A549 (cell line): ENCODE measurements at regions not wholly inside any gene's neighbourhood (a gene's known extent, or its start where the extent isn't known, plus 50 kb on each side); places are given as distances from the start of the nearest gene placed in this dataset.

Experiments
- ATAC-seq, 2 experiments: fragments of 200-7000 bp in 1 of 2; fragments of >200 bp in 1 of 2; cut with Nextera tagmentation in 1 of 2; cut with Tn5 transposase in 1 of 2; 3 replicates each; pipeline versions ENCODE4 v1.8.0 to v1.9.1; 2018 to 2020; ENCODE audit warnings: mild to moderate bottlenecking in 1 of 2, moderate library complexity in 1 of 2
- CTCF ChIA-PET: fragments of 300-600 bp; sonication (Branson Sonifier 250); formaldehyde crosslinking; extraction: SDS; loops from one replicate; lab custom pipeline; 2021; ENCODE audit warnings: antibody characterized with exemption, inconsistent platforms; lab: Yijun Ruan, JAX
- POLR2A ChIA-PET: fragments of 350-600 bp; formaldehyde crosslinking; extraction: SDS; loops from one replicate; lab custom pipeline; 2021; ENCODE audit warnings: antibody characterized with exemption, inconsistent platforms; lab: Yijun Ruan, JAX
- DNase-seq, 2 experiments: peaks; one replicate each; pipeline versions ENCODE4 v3.0.0 to v3.0.0-alpha.2; 2011 to 2016; ENCODE audit warnings: low read depth in 1 of 2, low spot score in 1 of 2
- FAIRE-seq: peaks from 2 replicates; lab custom pipeline; 2011; peaks lifted over from hg19 to GRCh38; lab: Jason Lieb, UNC
- H3K27ac ChIP-seq, 2 experiments: fragments of >200 bp; sonication (Bioruptor Twin); formaldehyde crosslinking; 3 replicates each; pipeline ENCODE4 v1.5.1; 2016 to 2017
- H3K4me1 ChIP-seq: fragments of >200 bp; sonication (Bioruptor Twin); formaldehyde crosslinking; 3 replicates; pipeline ENCODE4 v1.6.1; 2016
- H3K4me2 ChIP-seq: fragments of >200 bp; sonication (Bioruptor Twin); formaldehyde crosslinking; 3 replicates; pipeline ENCODE4 v1.6.1; 2016
- H3K4me3 ChIP-seq: fragments of >200 bp; sonication (Bioruptor Twin); formaldehyde crosslinking; 3 replicates; pipeline ENCODE4 v1.5.1; 2016
- H3K9me3 ChIP-seq: fragments of >200 bp; sonication (Bioruptor Twin); formaldehyde crosslinking; 3 replicates; pipeline ENCODE4 v1.6.1; 2016
- CEBPB ChIP-seq, 2 experiments: fragments of >200 bp in 1 of 2; sonication (Bioruptor Twin) in 1 of 2; formaldehyde crosslinking in 1 of 2; IDR thresholded peaks; 2 replicates each; pipeline ENCODE4 v1.6.1; 2012 to 2016
- CHD2 ChIP-seq: fragments of 150-350 bp; IDR thresholded peaks from 2 replicates; pipeline ENCODE4 v1.6.1; 2014; ENCODE audit warnings: low read length; ENCODE audit not compliant: partially characterized antibody
- CHD4 ChIP-seq: fragments of 200-600 bp; sonication (generic); IDR thresholded peaks from 2 replicates; pipeline ENCODE4 v1.6.1; 2016; ENCODE audit warnings: antibody characterized with exemption, mild to moderate bottlenecking, borderline replicate concordance
- EP300 ChIP-seq, 2 experiments: fragments of >200 bp; sonication (Bioruptor Twin); formaldehyde crosslinking; IDR thresholded peaks; 2 replicates in 1 of 2; 3 replicates in 1 of 2; pipeline ENCODE4 v1.6.1; 2016 to 2017
- FOSB ChIP-seq: fragments of 250-450 bp; sonication (Bioruptor Pico); IDR thresholded peaks from 2 replicates; pipeline ENCODE4 v1.5.0; 2020; ENCODE audit warnings: mild to moderate bottlenecking, moderate library complexity
- FOSL2 ChIP-seq, 2 experiments: fragments of 450-650 bp in 1 of 2; fragments of >200 bp in 1 of 2; sonication (Bioruptor Twin) in 1 of 2; formaldehyde crosslinking; IDR thresholded peaks; 2 replicates each; pipeline versions ENCODE4 v1.5.0 to v1.6.1; 2016 to 2020; ENCODE audit warnings: mild to moderate bottlenecking in 1 of 2, moderate library complexity in 1 of 2
- HEYL ChIP-seq: fragments of 250-450 bp; sonication (Bioruptor Pico); IDR thresholded peaks from 2 replicates; pipeline ENCODE4 v1.8.0; 2021; ENCODE audit warnings: mild to moderate bottlenecking, moderate library complexity
- MAX ChIP-seq: IDR thresholded peaks from 2 replicates; pipeline ENCODE4 v1.6.1; 2012
- MAZ ChIP-seq: fragments of 150-350 bp; IDR thresholded peaks from 2 replicates; pipeline ENCODE4 v1.6.1; 2014; ENCODE audit warnings: antibody characterized with exemption, low read depth, low read length, borderline replicate concordance
- POLR2A ChIP-seq: IDR thresholded peaks from 2 replicates; pipeline ENCODE4 v1.6.1; 2012; ENCODE audit warnings: mild to moderate bottlenecking, low read length
- POLR2AphosphoS2 ChIP-seq: conservative IDR thresholded peaks from 2 replicates; pipeline ENCODE4 v1.6.1; 2012; ENCODE audit warnings: low read length, improper control_type of control experiment, inconsistent platforms
- SMC3 ChIP-seq: fragments of >200 bp; sonication (Bioruptor Twin); formaldehyde crosslinking; IDR thresholded peaks from 3 replicates; pipeline ENCODE4 v1.6.1; 2018; ENCODE audit warnings: inconsistent platforms
- SREBF2 ChIP-seq: fragments of 450-650 bp; IDR thresholded peaks from 2 replicates; pipeline ENCODE4 v1.6.1; 2014; ENCODE audit warnings: mild to moderate bottlenecking, moderate library complexity
- TFCP2L1 ChIP-seq: fragments of 250-450 bp; sonication (Bioruptor Pico); IDR thresholded peaks from 2 replicates; pipeline ENCODE4 v1.5.0; 2021; ENCODE audit warnings: mild to moderate bottlenecking
- WGBS: methylation state at CpG from one replicate; pipeline ENCODE4 v1.1.6; 2017; ENCODE audit errors: missing lambda C conversion rate; 5-methylcytosine and 5-hydroxymethylcytosine counted together

DNA sequence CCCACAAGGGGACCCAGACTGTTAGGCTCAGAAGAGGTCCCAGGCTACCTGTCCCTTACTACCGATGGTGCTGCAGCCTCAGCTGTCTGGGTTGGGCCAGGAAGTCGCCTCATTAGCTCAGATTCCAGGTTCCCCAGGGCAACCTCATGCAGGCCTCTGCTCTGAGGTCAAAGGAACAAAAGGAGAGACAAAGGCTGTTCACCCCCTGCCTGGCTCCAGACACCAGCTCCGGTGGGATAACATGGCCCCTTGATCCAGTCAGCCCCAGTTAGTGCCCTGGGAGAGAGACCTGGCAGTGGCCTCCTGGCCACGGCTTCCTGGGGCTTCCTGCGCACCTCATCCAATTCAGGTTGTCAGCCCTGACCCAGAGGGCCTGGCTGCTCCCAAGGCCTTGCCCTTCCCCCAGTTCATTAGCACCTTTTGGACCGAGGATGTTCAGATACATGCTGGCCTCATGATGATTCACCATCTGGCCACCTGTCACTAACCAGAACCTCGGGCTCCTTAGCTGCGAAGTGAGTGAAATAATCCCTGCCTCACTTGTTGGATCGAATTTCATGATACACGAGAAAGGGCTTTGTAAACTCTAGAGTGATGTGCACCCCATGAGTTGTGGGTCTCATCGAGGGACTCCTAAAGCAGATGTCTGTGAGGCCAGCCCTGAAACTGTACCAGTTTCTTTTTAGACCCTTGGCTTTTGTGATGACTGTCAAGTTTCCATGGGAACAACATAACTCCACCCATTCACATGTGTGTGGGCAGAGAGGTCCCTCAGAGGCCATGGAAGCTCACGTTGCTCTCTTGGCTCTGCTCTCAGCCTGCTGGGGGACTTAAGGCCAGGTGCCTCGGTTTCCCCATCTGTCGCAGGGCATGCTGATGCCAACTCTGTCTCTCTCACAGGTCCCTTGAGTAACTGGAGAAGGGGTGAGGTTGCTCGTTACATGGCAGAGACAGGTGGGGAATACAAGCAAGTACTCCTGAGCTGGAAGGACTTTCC is 79.5 kb upstream of the PCBD1 start:
- POLR2A ChIA-PET, result no interaction called here
- WGBS, result 55% methylated on average over 15 of the region's 15 CpGs
- H3K4me2 ChIP-seq, result no peak overlapping the region

DNA sequence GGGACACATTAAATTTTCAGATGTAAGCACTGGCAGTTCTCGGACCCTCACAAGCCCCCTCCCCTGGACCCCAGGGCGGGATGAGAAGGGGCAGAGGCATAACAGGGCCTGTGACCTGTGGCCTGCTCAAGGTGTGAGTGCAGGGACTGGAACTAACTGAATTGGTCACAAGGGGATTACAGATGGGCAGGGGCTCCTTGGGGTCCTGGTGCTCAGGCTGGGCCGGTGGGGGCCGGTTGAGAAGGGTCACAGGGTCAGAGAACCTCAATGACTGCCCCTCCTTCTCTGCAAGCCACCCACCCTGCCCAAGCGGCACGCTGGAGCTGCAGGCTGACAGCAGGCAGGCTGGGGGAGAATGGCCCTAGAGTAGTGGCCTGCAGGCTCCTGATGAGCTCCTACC is 80.8 kb upstream of the PCBD1 start:
- DNase-seq (no peak), ATAC-seq (no peak)
- Histone ChIP-seq H3K4me3 (no peak overlapping the region), H3K4me1 (peaks cover 2% of the 10 kb centered on the region; the same call in 1 of the 3 replicates), H3K4me2 (no peak overlapping the region), H3K9me3 (peaks cover 8% of the 10 kb centered on the region; the same call in 2 of the 3 replicates), H3K27ac (no peak overlapping the region)
- 48% methylated on average over 6 of the region's 6 CpGs for WGBS
- TF ChIP-seq SMC3 (no peak), CEBPB (IDR thresholded peaks at IDR 0.05) (no peak)
- TF ChIP-seq, all 56 proteins: peak for 0
- no peak for FAIRE-seq
- ChIA-PET POLR2A (no interaction called here), CTCF (interaction anchor here (1.3 kb wide), 1 partner anchor 42 kb away, joined by 4 read pairs; no protein-coding TSS in a partner anchor)

More for the DNA sequence above, 79.5 kb upstream of the PCBD1 start:
- H3K4me3 ChIP-seq, result no peak overlapping the region
- FAIRE-seq (no peak), DNase-seq (no peak), ATAC-seq (0 out of 6 replicates have a peak, but pooled peaks of 1 of the 2 experiments have one; percentile 21)
- CTCF ChIA-PET, result interaction anchor here (1.0 to 1.7 kb wide), 4 partner anchors 30 to 43 kb away, joined by 3 to 5 read pairs (median 4); no protein-coding TSS in a partner anchor
- H3K4me1 ChIP-seq, result no peaks in the 10 kb centered on the region
- TF ChIP-seq CHD4, result no peak
- no peak for TF ChIP-seq POLR2AphosphoS2
- no peak for TF ChIP-seq MAZ
- TF ChIP-seq HEYL, result no peak
- TF ChIP-seq SREBF2, result no peak
- TF ChIP-seq TFCP2L1 (CRISPR knock-in tag), result no peak
- no peak for TF ChIP-seq POLR2A
- H3K9me3 ChIP-seq, result peaks cover 8% of the 10 kb centered on the region; the same call in 2 of the 3 replicates
- H3K27ac ChIP-seq, result 0 out of 6 replicates have a peak overlapping the region, but pooled peaks of 1 of the 2 experiments have one; percentile 21

- CTCF ChIA-PET, result no interaction called here
- ATAC-seq, result peak in 1 of 2 experiments; percentile 80; a peak in 3 of 6 replicates
Measured at GRCh38 chr10:70970830-70971229, 82.5 kb upstream of the PCBD1 start.

GRCh38 chr10:70973275-70973674 is 84.9 kb upstream of the PCBD1 start:
- Histone ChIP-seq H3K4me2 (no peak overlapping the region), H3K4me3 (no peak overlapping the region), H3K27ac (no peak overlapping the region), H3K4me1 (peaks cover 7% of the 10 kb centered on the region; the same call in 1 of the 3 replicates), H3K9me3 (peaks cover 8% of the 10 kb centered on the region; the same call in 2 of the 3 replicates)
- ChIA-PET CTCF (interaction anchor here (2.2 kb wide), 1 partner anchor 70 kb away, joined by 6 read pairs; no protein-coding TSS in a partner anchor), POLR2A (no interaction called here)
- TF ChIP-seq EP300 (IDR thresholded peaks at IDR 0.05) (no peak), TFCP2L1 (CRISPR knock-in tag) (no peak), FOSB (CRISPR knock-in tag) (no peak), MAX (no peak)
- FAIRE-seq (no peak), ATAC-seq (no peak), DNase-seq (no peak)

More at GRCh38 chr10:70970830-70971229, 82.5 kb upstream of the PCBD1 start:
- FAIRE-seq, result no peak
- peak in 1 of 2 experiments; percentile 62 for DNase-seq
- H3K4me2 ChIP-seq, result no peak overlapping the region
- H3K4me3 ChIP-seq, result no peak overlapping the region
- POLR2A ChIA-PET, result no interaction called here
- H3K9me3 ChIP-seq, result peaks cover 8% of the 10 kb centered on the region; the same call in 2 of the 3 replicates
- no peak for TF ChIP-seq CHD2
- H3K4me1 ChIP-seq, result peaks cover 7% of the 10 kb centered on the region; the same call in 1 of the 3 replicates
- 32% methylated on average over 5 of the region's 5 CpGs for WGBS
- H3K27ac ChIP-seq, result peak overlapping the region in 1 of 2 experiments; percentile 17; a peak in 1 of 6 replicates

GRCh38 chr10:70974351-70974901 is 86.1 kb upstream of the PCBD1 start:
- Histone ChIP-seq H3K27ac (0 out of 6 replicates have a peak overlapping the region, but pooled peaks of 1 of the 2 experiments have one; percentile 3), H3K9me3 (peaks cover 8% of the 10 kb centered on the region; the same call in 2 of the 3 replicates), H3K4me2 (peak overlapping the region; percentile 10; the same call in 1 of the 3 replicates), H3K4me3 (no peak overlapping the region), H3K4me1 (peaks cover 7% of the 10 kb centered on the region; the same call in 1 of the 3 replicates)
- ATAC-seq (peak; percentile 56 to 63; a peak in 3 of 6 replicates), DNase-seq (peak in 1 of 2 experiments; percentile 49), FAIRE-seq (no peak)
- TF ChIP-seq FOSL2 (IDR thresholded peaks at IDR 0.05) (no peak), FOSL2 (CRISPR knock-in tag; IDR thresholded peaks at IDR 0.05) (peak; percentile 84), FOSB (CRISPR knock-in tag) (no peak)
- CTCF ChIA-PET, result interaction anchor here (1.2 to 2.2 kb wide), 4 partner anchors 14 to 71 kb away, joined by 3 to 7 read pairs (median 5); no protein-coding TSS in a partner anchor
- 22% methylated on average over 5 of the region's 5 CpGs for WGBS
- POLR2A ChIA-PET, result no interaction called here
